K562 (cell line): ENCODE measurements at regions not wholly inside any gene's neighbourhood (a gene's known extent, or its start where the extent isn't known, plus 50 kb on each side); places are given as distances from the start of the nearest gene placed in this dataset.

ENCODE experiments used
- ATAC-seq: fragments of 200-7000 bp; cut with Tn5 transposase; 3 replicates; pipeline ENCODE4 v1.9.1; 2020; ENCODE audit warnings: moderate library complexity
- BruUV-seq: library from RNA; stranded (reverse); fragments of 400-500 nt; replicated peaks from 2 replicates; lab custom pipeline; 2021; lab: Mats Ljungman, UMichigan
- CTCF ChIA-PET: fragments of 300-600 bp; formaldehyde crosslinking; extraction: SDS; loops from one replicate; lab custom pipeline; 2021; ENCODE audit warnings: low intra/inter-chr PET ratio; lab: Yijun Ruan, JAX
- POLR2A ChIA-PET: fragments of 300-600, 350-650 bp; sonication (Branson Sonifier 250); formaldehyde crosslinking; extraction: SDS; loops from one replicate; lab custom pipeline; 2021; ENCODE audit warnings: antibody characterized with exemption, inconsistent platforms; lab: Yijun Ruan, JAX
- DNase-seq, 4 experiments: peaks; one replicate each; pipeline versions ENCODE4 v3.0.0 to v3.0.0-alpha.2; 2011 to 2018; ENCODE audit warnings: low spot score in 3 of 4, mixed read lengths in 3 of 4; ENCODE audit errors: extremely low read depth in 1 of 4
- FAIRE-seq: peaks from 2 replicates; lab custom pipeline; 2011; peaks lifted over from hg19 to GRCh38; lab: Jason Lieb, UNC
- H2AFZ ChIP-seq: 2 replicates; pipeline ENCODE4 v1.6.0; 2011; ENCODE audit warnings: low read depth, low read length, control low read depth, inconsistent platforms
- H3K27ac ChIP-seq: fragments of 200-600 bp; 3 replicates; pipeline ENCODE4 v1.8.0; 2011; ENCODE audit warnings: low read depth, mild to moderate bottlenecking, control low read depth, inconsistent platforms, low read length, moderate library complexity, mixed read lengths; ENCODE audit errors: extremely low read depth
- H3K27me3 ChIP-seq, 2 experiments: fragments of 300-600 bp in 1 of 2; 2 replicates in 1 of 2; 3 replicates in 1 of 2; pipeline versions ENCODE4 v1.6.0 to v1.8.0; 2011; ENCODE audit warnings: inconsistent platforms in 2 of 2, low read length in 2 of 2, mild to moderate bottlenecking in 1 of 2, mixed read lengths in 1 of 2, moderate library complexity in 1 of 2; ENCODE audit not compliant: control insufficient read depth in 2 of 2, insufficient read depth in 2 of 2
- H3K36me3 ChIP-seq: fragments of 300-600 bp; 3 replicates; pipeline ENCODE4 v1.8.0; 2011; ENCODE audit warnings: mild to moderate bottlenecking, low read length, inconsistent platforms; ENCODE audit not compliant: control insufficient read depth, insufficient read depth
- H3K4me1 ChIP-seq, 2 experiments: fragments of 200-600 bp in 1 of 2; replicated peaks in 1 of 2; 2 replicates in 1 of 2; 3 replicates in 1 of 2; pipeline versions ENCODE4 v1.5.1 to v1.8.0; 2011; ENCODE audit warnings: inconsistent platforms in 2 of 2, low read length in 2 of 2, mild to moderate bottlenecking in 1 of 2, mixed read lengths in 1 of 2, moderate library complexity in 1 of 2; ENCODE audit not compliant: control insufficient read depth in 2 of 2, insufficient read depth in 2 of 2
- H3K4me2 ChIP-seq: 2 replicates; pipeline ENCODE4 v1.6.1; 2011; ENCODE audit warnings: low read length, control low read depth, inconsistent platforms, mixed read lengths; ENCODE audit not compliant: insufficient read depth
- H3K4me3 ChIP-seq: fragments of 200-600 bp; sonication (generic), shearing (Covaris generic); 2 replicates; pipeline ENCODE4 v1.5.1; 2016; ENCODE audit warnings: control low read depth, inconsistent platforms
- H3K79me2 ChIP-seq: fragments of 200-600 bp; 3 replicates; pipeline ENCODE4 v1.8.0; 2011; ENCODE audit warnings: low read length, inconsistent platforms; ENCODE audit not compliant: control insufficient read depth, insufficient read depth
- H3K9ac ChIP-seq, 2 experiments: 2 replicates each; pipeline versions ENCODE4 v1.6.0 to v1.6.1; 2011; ENCODE audit warnings: low read depth in 2 of 2, low read length in 2 of 2, control low read depth in 1 of 2, inconsistent platforms in 1 of 2, mild to moderate bottlenecking in 1 of 2, mixed read lengths in 1 of 2; ENCODE audit not compliant: insufficient read depth in 1 of 2
- H3K9me1 ChIP-seq: one replicate; pipeline ENCODE4 v1.6.0; 2011; ENCODE audit warnings: inconsistent platforms, mild to moderate bottlenecking, low read length, moderate library complexity; ENCODE audit not compliant: control insufficient read depth, insufficient read depth
- H3K9me3 ChIP-seq: replicated peaks from 2 replicates; pipeline ENCODE4 v1.5.1; 2011; ENCODE audit warnings: low read depth, low read length, inconsistent platforms; ENCODE audit not compliant: control insufficient read depth, insufficient read depth
- H4K20me1 ChIP-seq: replicated peaks from 2 replicates; pipeline ENCODE4 v1.6.1; 2011; ENCODE audit warnings: low read length, inconsistent platforms, mixed read lengths; ENCODE audit not compliant: control insufficient read depth, insufficient read depth
- BCOR ChIP-seq: fragments of 450-650 bp; IDR thresholded peaks from 2 replicates; pipeline ENCODE4 v1.6.1; 2016
- CREB1 ChIP-seq, 2 experiments: sonication (generic) in 1 of 2; formaldehyde crosslinking in 1 of 2; IDR thresholded peaks; 2 replicates each; pipeline versions ENCODE4 v1.6.1 to v1.8.0; 2012 to 2022; ENCODE audit warnings: inconsistent platforms in 1 of 2, mild to moderate bottlenecking in 1 of 2, missing genetic modification reagents in 1 of 2, moderate library complexity in 1 of 2
- EWSR1 ChIP-seq: fragments of 450-650 bp; IDR thresholded peaks from 2 replicates; pipeline ENCODE4 v1.6.1; 2018; ENCODE audit warnings: borderline replicate concordance, mild to moderate bottlenecking, low read depth, moderate library complexity; ENCODE audit not compliant: partially characterized antibody
- MAFK ChIP-seq: IDR thresholded peaks from 2 replicates; pipeline ENCODE4 v1.6.1; 2011; ENCODE audit warnings: low read length, improper control_type of control experiment
- MYNN ChIP-seq, 2 experiments: sonication (generic); formaldehyde crosslinking in 1 of 2; IDR thresholded peaks; 2 replicates each; pipeline versions ENCODE4 v1.5.0 to v1.6.1; 2016 to 2020; ENCODE audit warnings: antibody characterized with exemption in 1 of 2, missing genetic modification reagents in 1 of 2
- SAFB ChIP-seq: fragments of 200-400 bp; formaldehyde crosslinking; IDR thresholded peaks from 2 replicates; pipeline ENCODE4 v1.6.1; 2017; ENCODE audit warnings: low read depth, low read length, borderline replicate concordance
- ZNF197 ChIP-seq: fragments of 200-800 bp; sonication (Bioruptor generic); IDR thresholded peaks from 2 replicates; pipeline ENCODE4 v1.6.1; 2016; ENCODE audit warnings: low read depth, missing genetic modification characterization, missing compliant biosample characterization
- ZNF217 ChIP-seq: sonication (generic); formaldehyde crosslinking; IDR thresholded peaks from 2 replicates; pipeline ENCODE4 v1.8.0; 2022; ENCODE audit warnings: mild to moderate bottlenecking, missing genetic modification reagents
- ZNF23 ChIP-seq: fragments of 250-450 bp; sonication (Bioruptor Pico); IDR thresholded peaks from 2 replicates; pipeline ENCODE4 v1.4.0; 2020; ENCODE audit warnings: mild to moderate bottlenecking
- ZNF324 ChIP-seq: fragments of 250-450 bp; sonication (Bioruptor Pico); IDR thresholded peaks from 2 replicates; pipeline ENCODE4 v1.4.0; 2020; ENCODE audit warnings: mild to moderate bottlenecking
- ZNF561 ChIP-seq: fragments of 450-650 bp; formaldehyde crosslinking; conservative IDR thresholded peaks from 2 replicates; pipeline ENCODE4 v1.4.0; 2020; ENCODE audit warnings: mild to moderate bottlenecking, moderate library complexity
- WGBS: fragments of 100-300 bp; shearing (Covaris generic); methylation state at CpG from one replicate; pipeline ENCODE4 v1.1.6; 2016; ENCODE audit warnings: low coverage, mixed read lengths; ENCODE audit not compliant: insufficient coverage; ENCODE audit errors: missing lambda C conversion rate; 5-methylcytosine and 5-hydroxymethylcytosine counted together
- in situ Hi-C: fragments of 300-500 bp; cut with MboI; formaldehyde crosslinking; loops from 4 replicates; pipeline ENCODE4 v1.15.0; 2018; ENCODE audit warnings: inconsistent platforms, mixed read lengths
- intact Hi-C: fragments of 100-400 bp; cut with micrococcal nuclease; formaldehyde crosslinking; loops from 2 replicates; pipeline ENCODE4 v1.14.2; 2022
- TF ChIP-seq, protein P1 (sequence below), 2 experiments: IDR thresholded peaks; 2 replicates each; pipeline ENCODE4 v1.6.1; 2011; ENCODE audit warnings: borderline replicate concordance in 1 of 2, control low read depth in 1 of 2, low read depth in 1 of 2, low read length in 1 of 2, mild to moderate bottlenecking in 1 of 2, mixed read lengths in 1 of 2, moderate library complexity in 1 of 2; ENCODE audit not compliant: insufficient read depth in 1 of 2, insufficient read length in 1 of 2, poor library complexity in 1 of 2, severe bottlenecking in 1 of 2; ENCODE audit errors: extremely low read depth in 1 of 2
- TF ChIP-seq, protein P2 (sequence below), 2 experiments: fragments of 450-650 bp; IDR thresholded peaks; 2 replicates each; pipeline ENCODE4 v1.6.1; 2018; ENCODE audit warnings: mild to moderate bottlenecking in 2 of 2, low read depth in 1 of 2; ENCODE audit not compliant: partially characterized antibody in 2 of 2

DNA sequence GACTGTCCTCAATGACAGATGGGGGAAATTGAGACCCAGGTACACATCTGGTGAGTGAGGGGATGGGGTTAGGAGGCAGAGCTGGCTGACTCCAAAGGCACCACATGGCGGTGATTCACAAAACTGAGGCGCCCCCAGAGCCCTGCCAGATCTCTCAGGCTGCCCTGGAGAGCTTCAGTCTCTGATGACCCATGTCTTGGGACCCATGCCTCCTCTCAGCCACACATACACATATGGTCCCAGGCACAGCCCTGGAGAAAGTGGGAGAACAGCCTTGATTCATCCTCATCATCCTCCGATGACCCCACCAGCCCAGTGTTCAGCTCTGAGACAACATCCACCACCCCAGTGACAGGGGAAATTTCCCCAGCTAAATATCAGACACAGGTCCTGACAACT is 426.0 kb downstream of the RPS24 start:
- no peak overlapping the region for H3K9ac ChIP-seq
- H3K27me3 ChIP-seq: peaks cover 7 to 42% of the 10 kb centered on the region in 2 experiments
- no peak overlapping the region for H3K27ac ChIP-seq
- intact Hi-C loops (no loop called here), in situ Hi-C loops (no loop called here)
- DNase-seq (no peak), FAIRE-seq (no peak), ATAC-seq (no peak)
- no peaks in the 10 kb centered on the region for H3K9me1 ChIP-seq
- WGBS: 2% methylated on average over 3 of the region's 3 CpGs
- H4K20me1 ChIP-seq: peaks cover 9% of the 10 kb centered on the region; the same call in 1 of the 2 replicates
- no peak overlapping the region for H3K4me2 ChIP-seq
- no peak overlapping the region for H2AFZ ChIP-seq
- H3K36me3 ChIP-seq: no peaks in the 10 kb centered on the region
- H3K9me3 ChIP-seq: no peaks in the 10 kb centered on the region
- H3K4me3 ChIP-seq: no peak overlapping the region
- no peaks in the 10 kb centered on the region for H3K79me2 ChIP-seq
- BruUV-seq: no TSS peak
- TF ChIP-seq MAFK (no peak), CREB1 (IDR thresholded peaks at IDR 0.05) (no peak), CREB1 (CRISPR knock-in tag; IDR thresholded peaks at IDR 0.05) (no peak), ZNF561 (CRISPR knock-in tag) (no peak), ZNF197 (no peak), EWSR1 (no peak), ZNF23 (CRISPR knock-in tag) (no peak), SAFB (no peak), ZNF217 (CRISPR knock-in tag) (no peak), BCOR (no peak), MYNN (IDR thresholded peaks at IDR 0.05) (no peak), MYNN (CRISPR knock-in tag; IDR thresholded peaks at IDR 0.05) (no peak), ZNF324 (CRISPR knock-in tag) (no peak)
- TF ChIP-seq, protein P1, sequence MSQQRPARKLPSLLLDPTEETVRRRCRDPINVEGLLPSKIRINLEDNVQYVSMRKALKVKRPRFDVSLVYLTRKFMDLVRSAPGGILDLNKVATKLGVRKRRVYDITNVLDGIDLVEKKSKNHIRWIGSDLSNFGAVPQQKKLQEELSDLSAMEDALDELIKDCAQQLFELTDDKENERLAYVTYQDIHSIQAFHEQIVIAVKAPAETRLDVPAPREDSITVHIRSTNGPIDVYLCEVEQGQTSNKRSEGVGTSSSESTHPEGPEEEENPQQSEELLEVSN (IDR thresholded peaks at IDR 0.05; ENCODE audit: borderline replicate concordance in 1 of 2, extremely low read depth in 1 of 2, insufficient read depth in 1 of 2, insufficient read length in 1 of 2, low read depth in 1 of 2, low read length in 1 of 2, poor library complexity in 1 of 2, severe bottlenecking in 1 of 2): no peak
- TF ChIP-seq, protein P2, sequence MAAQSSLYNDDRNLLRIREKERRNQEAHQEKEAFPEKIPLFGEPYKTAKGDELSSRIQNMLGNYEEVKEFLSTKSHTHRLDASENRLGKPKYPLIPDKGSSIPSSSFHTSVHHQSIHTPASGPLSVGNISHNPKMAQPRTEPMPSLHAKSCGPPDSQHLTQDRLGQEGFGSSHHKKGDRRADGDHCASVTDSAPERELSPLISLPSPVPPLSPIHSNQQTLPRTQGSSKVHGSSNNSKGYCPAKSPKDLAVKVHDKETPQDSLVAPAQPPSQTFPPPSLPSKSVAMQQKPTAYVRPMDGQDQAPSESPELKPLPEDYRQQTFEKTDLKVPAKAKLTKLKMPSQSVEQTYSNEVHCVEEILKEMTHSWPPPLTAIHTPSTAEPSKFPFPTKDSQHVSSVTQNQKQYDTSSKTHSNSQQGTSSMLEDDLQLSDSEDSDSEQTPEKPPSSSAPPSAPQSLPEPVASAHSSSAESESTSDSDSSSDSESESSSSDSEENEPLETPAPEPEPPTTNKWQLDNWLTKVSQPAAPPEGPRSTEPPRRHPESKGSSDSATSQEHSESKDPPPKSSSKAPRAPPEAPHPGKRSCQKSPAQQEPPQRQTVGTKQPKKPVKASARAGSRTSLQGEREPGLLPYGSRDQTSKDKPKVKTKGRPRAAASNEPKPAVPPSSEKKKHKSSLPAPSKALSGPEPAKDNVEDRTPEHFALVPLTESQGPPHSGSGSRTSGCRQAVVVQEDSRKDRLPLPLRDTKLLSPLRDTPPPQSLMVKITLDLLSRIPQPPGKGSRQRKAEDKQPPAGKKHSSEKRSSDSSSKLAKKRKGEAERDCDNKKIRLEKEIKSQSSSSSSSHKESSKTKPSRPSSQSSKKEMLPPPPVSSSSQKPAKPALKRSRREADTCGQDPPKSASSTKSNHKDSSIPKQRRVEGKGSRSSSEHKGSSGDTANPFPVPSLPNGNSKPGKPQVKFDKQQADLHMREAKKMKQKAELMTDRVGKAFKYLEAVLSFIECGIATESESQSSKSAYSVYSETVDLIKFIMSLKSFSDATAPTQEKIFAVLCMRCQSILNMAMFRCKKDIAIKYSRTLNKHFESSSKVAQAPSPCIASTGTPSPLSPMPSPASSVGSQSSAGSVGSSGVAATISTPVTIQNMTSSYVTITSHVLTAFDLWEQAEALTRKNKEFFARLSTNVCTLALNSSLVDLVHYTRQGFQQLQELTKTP (IDR thresholded peaks at IDR 0.05; ENCODE audit: low read depth in 1 of 2, partially characterized antibody in 2 of 2): no peak
- peaks cover 0 to 20% of the 10 kb centered on the region in 2 experiments; a peak in 4 of 5 replicates for H3K4me1 ChIP-seq
- ChIA-PET CTCF (no interaction called here), POLR2A (interaction anchor here (1.0 to 1.6 kb wide), 2 partner anchors 12 to 20 kb away, joined by 3 to 7 read pairs; no protein-coding TSS in a partner anchor)
